ENCODE measurements at regions not wholly inside any gene's neighbourhood (a gene's known extent, or its start where the extent isn't known, plus 50 kb on each side); places are given as distances from the start of the nearest gene placed in this dataset.
"Not testable (repeated sequence)": the region's sequence is repeated elsewhere in the genome, so short reads cannot be mapped to it uniquely, and the experiment has no call there.

DNA sequence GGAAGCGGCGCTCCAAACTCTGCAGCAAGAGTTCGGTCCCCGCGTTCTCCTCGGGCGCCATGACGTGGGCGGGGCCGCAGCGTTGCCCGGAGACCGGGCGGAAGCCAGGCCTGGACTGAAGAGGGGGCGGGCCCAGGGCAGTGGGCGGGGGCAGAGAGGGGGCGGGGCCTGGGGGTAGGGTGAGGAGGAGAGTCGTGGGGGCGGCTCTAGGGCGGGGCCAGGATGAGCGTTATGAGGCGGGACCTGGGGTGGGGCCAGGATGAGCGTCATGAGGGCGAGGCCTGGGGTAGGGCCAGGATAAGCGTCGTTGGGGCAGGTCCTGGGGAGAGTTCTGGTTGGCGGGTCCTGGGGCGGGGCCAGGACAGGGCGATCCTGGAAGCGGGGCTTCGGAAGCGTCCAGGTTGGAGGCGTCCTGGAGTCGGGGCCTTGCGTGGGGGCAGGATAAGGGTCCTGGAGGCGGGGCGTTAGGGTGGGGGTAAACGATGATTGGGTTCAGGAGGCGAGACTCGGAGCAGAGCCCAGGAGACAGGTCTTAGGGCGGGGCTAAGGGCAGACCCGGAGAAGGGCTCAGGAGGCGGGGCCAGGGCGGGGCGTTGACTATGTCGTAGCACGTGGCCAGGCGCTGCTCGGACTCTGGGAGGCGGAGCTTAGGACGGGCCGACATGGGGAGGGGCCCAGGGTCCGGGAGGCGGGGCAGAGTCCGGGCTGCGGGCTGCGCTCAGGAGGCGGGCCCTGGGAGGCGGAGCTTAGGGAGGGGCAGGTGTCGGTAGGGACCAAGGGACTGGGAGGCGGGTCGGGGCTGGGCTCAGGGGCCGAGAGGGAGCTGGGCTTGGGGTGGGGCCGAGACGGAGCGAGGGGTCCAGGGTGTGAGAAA, 131.1 kb upstream of the ALDH3B2 start:
- peak; percentile 100 for ATAC-seq
- intact Hi-C loops (cut with DNase I), result loop anchor here in 1 of 2 donors (10.0 kb wide), 1 partner anchor 171 kb away; the partner anchor contains the start of gene TBX10
- 1% methylated on average over 54 to 66 of the region's 66 CpGs for WGBS, 3 donors

DNA sequence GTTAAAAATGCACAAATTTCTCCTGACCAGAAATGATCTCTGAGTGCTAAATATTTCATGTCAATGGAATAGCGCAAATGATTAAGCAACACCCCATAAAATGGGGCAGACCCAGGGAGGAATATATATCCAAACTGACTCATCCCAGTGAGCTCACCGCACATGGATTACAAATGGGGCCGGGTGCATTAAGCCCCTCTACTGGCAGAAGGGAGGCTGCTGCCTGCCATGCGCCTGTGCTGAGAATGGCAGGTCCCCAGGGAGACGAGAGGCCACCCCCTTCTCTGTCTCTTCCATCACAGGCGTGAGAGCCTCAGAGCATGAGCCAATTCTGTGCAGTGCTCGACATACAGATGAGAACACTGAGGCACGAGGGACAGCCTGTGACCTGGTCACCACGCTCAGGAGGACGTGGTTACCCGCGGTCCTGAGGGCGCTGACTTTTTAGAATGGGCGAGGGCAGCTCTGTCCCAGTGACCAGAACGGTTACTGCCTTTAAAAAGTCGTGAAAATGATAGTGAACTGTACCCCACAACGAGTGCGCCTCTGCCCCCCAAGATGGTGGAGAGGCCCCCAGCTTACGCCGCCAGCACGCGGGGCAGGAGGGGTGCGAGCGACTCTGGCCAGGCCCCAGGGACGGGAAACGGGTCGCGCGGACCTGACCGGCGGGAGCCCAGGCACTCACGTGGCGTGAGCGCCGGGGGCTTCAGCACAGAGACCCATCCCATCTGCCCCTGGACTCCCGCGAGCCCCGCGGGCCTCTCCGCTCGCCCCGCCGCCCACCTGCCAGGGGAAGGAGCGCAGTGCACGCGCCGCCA, 130.2 kb upstream of the ALDH3B2 start:
- not testable (repeated sequence) for H3K27me3 ChIP-seq (ENCODE audit: insufficient read depth in 3 of 3, low read length in 2 of 3); H3K4me1 ChIP-seq; ATAC-seq; H3K36me3 ChIP-seq (ENCODE audit: insufficient read depth in 1 of 2, low read depth in 1 of 2); DNase-seq; H3K9me3 ChIP-seq
- intact Hi-C loops (cut with DNase I), result loop anchor here in 1 of 2 donors (10.0 kb wide), 1 partner anchor 170 kb away; the partner anchor contains the start of gene TBX10
- Histone ChIP-seq H3K4me3 (peak overlapping the region; percentile 77), H3K27ac (peak overlapping the region; percentile 46)
- WGBS, 3 donors, result 4 to 5% (median 4%) methylated on average over 33 to 47 of the region's 47 CpGs

More for the DNA sequence above, 131.1 kb upstream of the ALDH3B2 start:
- H3K36me3 ChIP-seq (ENCODE audit: insufficient read depth in 1 of 2, low read depth in 1 of 2); H3K27me3 ChIP-seq (ENCODE audit: insufficient read depth in 3 of 3, low read length in 2 of 3); H3K4me1 ChIP-seq; H3K9me3 ChIP-seq: not testable (repeated sequence)
- peak overlapping the region; percentile 77 for H3K4me3 ChIP-seq
- H3K27ac ChIP-seq, result peak overlapping the region; percentile 76
- peak; percentile 98 to 99 for DNase-seq

DNA sequence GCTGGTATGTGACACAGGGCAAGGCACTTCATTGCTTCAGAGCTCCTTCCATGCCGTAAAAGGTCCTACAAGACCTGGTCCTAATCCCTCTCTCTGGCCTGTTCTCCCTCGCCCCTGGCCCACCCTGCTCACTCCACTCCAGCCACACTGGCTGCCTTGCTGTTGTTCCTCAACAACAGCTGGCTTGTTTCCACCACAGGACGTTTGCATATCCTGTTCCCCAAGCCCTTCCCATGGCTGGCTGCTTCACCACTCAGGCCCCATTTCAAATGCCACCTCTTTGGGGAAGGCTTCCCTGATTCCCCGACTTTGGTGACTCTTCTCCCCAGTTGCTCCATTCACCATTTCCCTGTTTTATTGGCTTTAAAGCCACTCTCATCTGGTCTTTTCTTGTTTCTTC, 129.1 kb upstream of the ALDH3B2 start:
- not testable (repeated sequence) for H3K9me3 ChIP-seq; H3K4me1 ChIP-seq; ATAC-seq; H3K27me3 ChIP-seq (ENCODE audit: insufficient read depth in 3 of 3, low read length in 2 of 3); DNase-seq; H3K4me3 ChIP-seq; H3K36me3 ChIP-seq (ENCODE audit: insufficient read depth in 1 of 2, low read depth in 1 of 2); H3K27ac ChIP-seq
- 55 to 69% (median 60%) methylated on average over 4 of the region's 4 CpGs for WGBS, 3 donors
- intact Hi-C loops (cut with DNase I), result loop anchor here in 1 of 2 donors (10.0 kb wide), 1 partner anchor 169 kb away; the partner anchor contains the start of gene TBX10

DNA sequence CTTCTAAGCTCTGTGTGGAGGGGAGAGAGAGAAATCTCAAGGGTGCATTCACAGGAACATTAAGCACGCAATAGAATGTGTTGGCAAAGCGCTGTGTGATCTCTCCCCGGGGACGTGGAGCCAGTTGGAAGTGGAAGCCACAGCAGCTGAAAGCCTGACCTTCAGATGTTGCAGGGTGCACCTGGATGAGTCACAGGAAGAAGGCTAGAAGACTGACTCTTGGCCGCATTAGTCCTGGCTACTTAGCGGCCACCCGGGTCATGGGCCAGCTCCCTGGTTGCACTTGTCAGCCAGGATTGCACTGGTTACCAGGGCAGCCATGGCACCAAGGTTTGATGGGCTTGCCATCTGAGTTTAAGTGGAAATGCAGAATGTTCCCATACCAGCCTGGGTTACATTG, 128.6 kb upstream of the ALDH3B2 start:
- intact Hi-C loops (cut with DNase I), result loop anchor here in 1 of 2 donors (10.0 kb wide), 1 partner anchor 168 kb away; the partner anchor contains the start of gene TBX10
- H3K9me3 ChIP-seq; H3K4me3 ChIP-seq; H3K36me3 ChIP-seq (ENCODE audit: insufficient read depth in 1 of 2, low read depth in 1 of 2); H3K27ac ChIP-seq; DNase-seq; ATAC-seq; H3K4me1 ChIP-seq; H3K27me3 ChIP-seq (ENCODE audit: insufficient read depth in 3 of 3, low read length in 2 of 3): not testable (repeated sequence)
- 15 to 34% (median 17%) methylated on average over 7 of the region's 7 CpGs for WGBS, 3 donors

DNA sequence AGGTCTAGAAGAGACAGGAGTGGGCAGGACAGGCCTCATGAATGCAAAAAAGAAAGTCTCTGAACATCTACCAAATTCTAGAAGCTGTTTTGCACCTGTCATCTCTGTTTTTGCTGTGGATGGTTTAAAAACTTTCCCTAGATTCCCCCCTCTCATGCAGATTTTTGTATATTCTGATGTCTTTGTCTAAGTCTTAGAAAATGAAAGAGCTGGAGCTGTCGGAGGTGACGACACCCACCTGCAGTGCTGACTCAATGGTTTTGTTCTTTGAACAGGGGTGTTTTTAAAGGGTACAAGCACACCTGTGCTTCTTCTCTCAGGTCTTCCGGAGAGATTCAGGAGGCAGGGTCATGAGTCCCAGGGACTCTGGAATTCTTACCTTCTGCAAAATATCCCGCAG, 128.2 kb upstream of the ALDH3B2 start:
- not testable (repeated sequence) for H3K27me3 ChIP-seq (ENCODE audit: insufficient read depth in 3 of 3, low read length in 2 of 3); H3K4me3 ChIP-seq; DNase-seq; H3K4me1 ChIP-seq; H3K27ac ChIP-seq; H3K36me3 ChIP-seq (ENCODE audit: insufficient read depth in 1 of 2, low read depth in 1 of 2); H3K9me3 ChIP-seq; ATAC-seq
- intact Hi-C loops (cut with DNase I), result loop anchor here in 1 of 2 donors (10.0 kb wide), 1 partner anchor 168 kb away; the partner anchor contains the start of gene TBX10
- WGBS, 3 donors, result 58 to 90% (median 86%) methylated on average over 3 to 4 of the region's 4 CpGs

DNA sequence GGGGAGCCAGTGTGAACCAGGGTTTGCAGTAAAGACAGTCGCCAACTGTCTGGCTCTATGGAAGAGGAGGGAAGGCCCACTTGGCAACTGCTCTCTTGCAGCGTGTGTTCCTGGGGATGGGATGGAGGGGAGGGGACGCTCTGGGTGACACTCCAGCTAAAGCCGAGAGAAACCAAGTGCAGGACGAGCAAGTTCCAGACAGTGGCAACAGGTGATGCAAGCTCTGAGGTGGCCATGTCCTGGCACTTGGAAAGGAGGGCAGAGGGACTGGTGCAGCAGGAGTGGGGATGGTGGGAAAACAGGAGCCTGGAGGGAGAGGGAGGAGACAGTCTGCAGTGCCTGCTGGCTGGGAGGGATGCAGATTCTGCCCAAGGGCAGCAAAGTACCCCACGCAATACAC, 127.0 kb upstream of the ALDH3B2 start:
- intact Hi-C loops (cut with DNase I), result loop anchor here in 1 of 2 donors (10.0 kb wide), 1 partner anchor 167 kb away; the partner anchor contains the start of gene TBX10
- H3K4me1 ChIP-seq; H3K4me3 ChIP-seq; H3K9me3 ChIP-seq; H3K27ac ChIP-seq; ATAC-seq; H3K36me3 ChIP-seq (ENCODE audit: insufficient read depth in 1 of 2, low read depth in 1 of 2); H3K27me3 ChIP-seq (ENCODE audit: insufficient read depth in 3 of 3, low read length in 2 of 3); DNase-seq: not testable (repeated sequence)
- 67 to 87% (median 78%) methylated on average over 6 of the region's 6 CpGs for WGBS, 3 donors

DNA sequence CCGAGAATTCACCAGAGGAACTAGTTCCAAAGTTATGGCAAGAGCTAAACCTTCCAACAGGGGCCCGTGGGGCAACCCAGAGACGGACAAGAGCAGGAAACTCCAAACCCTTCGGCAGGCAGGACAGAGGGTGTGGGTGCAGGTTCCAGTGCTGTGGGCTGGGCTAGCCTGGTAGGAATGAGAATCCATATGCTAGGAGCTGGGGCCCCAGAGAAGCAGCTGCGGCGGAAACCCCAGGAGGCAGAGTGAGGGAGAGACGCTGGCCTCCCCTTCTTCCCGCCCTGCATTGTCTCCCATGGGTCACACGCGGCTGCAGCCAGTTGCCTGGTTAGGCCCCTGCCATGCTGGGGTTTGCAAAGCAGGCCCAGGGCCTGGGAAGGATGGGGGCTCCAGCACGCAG, 126.2 kb upstream of the ALDH3B2 start:
- H3K27me3 ChIP-seq (ENCODE audit: insufficient read depth in 3 of 3, low read length in 2 of 3); DNase-seq; H3K36me3 ChIP-seq (ENCODE audit: insufficient read depth in 1 of 2, low read depth in 1 of 2); H3K4me3 ChIP-seq; H3K9me3 ChIP-seq; ATAC-seq; H3K27ac ChIP-seq; H3K4me1 ChIP-seq: not testable (repeated sequence)
- intact Hi-C loops (cut with DNase I), result loop anchor here in 1 of 2 donors (10.0 kb wide), 1 partner anchor 166 kb away; the partner anchor contains the start of gene TBX10
- 72 to 76% (median 74%) methylated on average over 10 to 11 of the region's 11 CpGs for WGBS, 3 donors
